ENCODE measurements at regions not wholly inside any gene's neighbourhood (a gene's known extent, or its start where the extent isn't known, plus 50 kb on each side); places are given as distances from the start of the nearest gene placed in this dataset.
"Not testable (repeated sequence)": the region's sequence is repeated elsewhere in the genome, so short reads cannot be mapped to it uniquely, and the experiment has no call there.

- H3K36me3 Mint-ChIP-seq, POLR2A ChIA-PET, H3K27ac Mint-ChIP-seq, H3K27me3 Mint-ChIP-seq, H3K4me3 Mint-ChIP-seq, DNase-seq, ATAC-seq, H3K4me1 Mint-ChIP-seq: not testable (repeated sequence)
- peaks cover 0 to 26% (median 4%) of the 10 kb centered on the region in 9 donors for H3K9me3 Mint-ChIP-seq
Measured at GRCh38 chr6:19256123-19256522, 581.0 kb upstream of the ID4 start.

GRCh38 chr6:19261642-19262041 is 575.5 kb upstream of the ID4 start:
- Mint-ChIP-seq H3K27ac (no peak overlapping the region), H3K36me3 (no peaks in the 10 kb centered on the region), H3K4me1 (no peaks in the 10 kb centered on the region), H3K4me3 (no peak overlapping the region), H3K9me3 (no peaks in the 10 kb centered on the region), H3K27me3 (no peaks in the 10 kb centered on the region)
- no peak for DNase-seq
- ATAC-seq: no peak
- POLR2A ChIA-PET: no interaction called here

GRCh38 chr6:19268117-19268516 is 569.1 kb upstream of the ID4 start:
- Mint-ChIP-seq H3K27me3 (peaks cover 0 to 4% (median 0%) of the 10 kb centered on the region in 5 donors), H3K36me3 (no peaks in the 10 kb centered on the region), H3K27ac (no peak overlapping the region), H3K9me3 (peaks cover 0 to 22% (median 8%) of the 10 kb centered on the region in 9 donors), H3K4me3 (no peak overlapping the region), H3K4me1 (no peaks in the 10 kb centered on the region)
- ATAC-seq: no peak
- POLR2A ChIA-PET: no interaction called here
- no peak for DNase-seq

- no peaks in the 10 kb centered on the region for H3K36me3 Mint-ChIP-seq
Measured at GRCh38 chr6:19268718-19269117, 568.5 kb upstream of the ID4 start.

GRCh38 chr6:19269341-19269898 is 567.8 kb upstream of the ID4 start:
- ATAC-seq: no peak
- Mint-ChIP-seq H3K27me3 (peaks cover 0 to 4% (median 0%) of the 10 kb centered on the region in 5 donors), H3K27ac (no peak overlapping the region), H3K36me3 (no peaks in the 10 kb centered on the region), H3K4me1 (no peaks in the 10 kb centered on the region), H3K9me3 (peaks cover 0 to 28% (median 8%) of the 10 kb centered on the region in 9 donors), H3K4me3 (no peak overlapping the region)
- no peak for DNase-seq
- POLR2A ChIA-PET: no interaction called here

More at GRCh38 chr6:19268718-19269117, 568.5 kb upstream of the ID4 start:
- DNase-seq: no peak
- Mint-ChIP-seq H3K27ac (no peak overlapping the region), H3K27me3 (peaks cover 0 to 4% (median 0%) of the 10 kb centered on the region in 5 donors), H3K4me3 (no peak overlapping the region), H3K4me1 (no peaks in the 10 kb centered on the region), H3K9me3 (peaks cover 0 to 25% (median 8%) of the 10 kb centered on the region in 9 donors)
- POLR2A ChIA-PET: no interaction called here
- ATAC-seq: no peak

GRCh38 chr6:19270616-19271015 is 566.6 kb upstream of the ID4 start:
- DNase-seq (no peak), ATAC-seq (no peak)
- Mint-ChIP-seq H3K9me3 (peaks cover 0 to 28% (median 10%) of the 10 kb centered on the region in 9 donors), H3K4me3 (no peak overlapping the region), H3K4me1 (no peaks in the 10 kb centered on the region), H3K27me3 (peaks cover 0 to 4% (median 0%) of the 10 kb centered on the region in 5 donors), H3K36me3 (no peaks in the 10 kb centered on the region), H3K27ac (no peak overlapping the region)
- POLR2A ChIA-PET: no interaction called here

- H3K27ac Mint-ChIP-seq: no peak overlapping the region
- H3K27me3 Mint-ChIP-seq: no peaks in the 10 kb centered on the region
- H3K36me3 Mint-ChIP-seq: no peaks in the 10 kb centered on the region
- H3K4me1 Mint-ChIP-seq: no peaks in the 10 kb centered on the region
- DNase-seq (no peak), ATAC-seq (no peak)
- H3K4me3 Mint-ChIP-seq: no peak overlapping the region
- peaks cover 0 to 18% (median 8%) of the 10 kb centered on the region in 9 donors for H3K9me3 Mint-ChIP-seq
- POLR2A ChIA-PET: no interaction called here
Measured at GRCh38 chr6:19279273-19279684, 557.9 kb upstream of the ID4 start.

- DNase-seq (no peak), ATAC-seq (no peak)
- no peaks in the 10 kb centered on the region for H3K4me1 Mint-ChIP-seq
- H3K27ac Mint-ChIP-seq: no peak overlapping the region
- peaks cover 0 to 17% (median 0%) of the 10 kb centered on the region in 9 donors for H3K9me3 Mint-ChIP-seq
- no peaks in the 10 kb centered on the region for H3K27me3 Mint-ChIP-seq
- POLR2A ChIA-PET: interaction anchor here (0.5 kb wide), 1 partner anchor 9 kb away, joined by 3 read pairs; no protein-coding TSS in a partner anchor
- H3K4me3 Mint-ChIP-seq: no peak overlapping the region
- H3K36me3 Mint-ChIP-seq: no peaks in the 10 kb centered on the region
Measured at GRCh38 chr6:19287928-19288327, 549.2 kb upstream of the ID4 start.

GRCh38 chr6:19289457-19289856 is 547.7 kb upstream of the ID4 start:
- DNase-seq (no peak), ATAC-seq (no peak)
- no peaks in the 10 kb centered on the region for H3K4me1 Mint-ChIP-seq
- no peak overlapping the region for H3K4me3 Mint-ChIP-seq
- POLR2A ChIA-PET: no interaction called here
- H3K27ac Mint-ChIP-seq: no peak overlapping the region
- no peaks in the 10 kb centered on the region for H3K27me3 Mint-ChIP-seq
- H3K36me3 Mint-ChIP-seq: no peaks in the 10 kb centered on the region
- H3K9me3 Mint-ChIP-seq: peaks cover 0 to 17% (median 0%) of the 10 kb centered on the region in 9 donors

- H3K4me3 Mint-ChIP-seq: no peak overlapping the region
- POLR2A ChIA-PET: no interaction called here
- no peak overlapping the region for H3K27ac Mint-ChIP-seq
Measured at GRCh38 chr6:19297880-19298279, 539.3 kb upstream of the ID4 start.

GRCh38 chr6:19298421-19298820 is 538.7 kb upstream of the ID4 start:
- H3K27me3 Mint-ChIP-seq: no peaks in the 10 kb centered on the region
- no peak overlapping the region for H3K4me3 Mint-ChIP-seq
- peaks cover 0 to 14% (median 4%) of the 10 kb centered on the region in 9 donors for H3K9me3 Mint-ChIP-seq
- DNase-seq: no peak
- ATAC-seq: no peak
- H3K27ac Mint-ChIP-seq: no peak overlapping the region
- H3K36me3 Mint-ChIP-seq: no peaks in the 10 kb centered on the region
- no peaks in the 10 kb centered on the region for H3K4me1 Mint-ChIP-seq
- POLR2A ChIA-PET: no interaction called here

More at GRCh38 chr6:19297880-19298279, 539.3 kb upstream of the ID4 start:
- H3K9me3 Mint-ChIP-seq: peaks cover 0 to 14% (median 4%) of the 10 kb centered on the region in 9 donors
- no peaks in the 10 kb centered on the region for H3K27me3 Mint-ChIP-seq
- DNase-seq (no peak), ATAC-seq (no peak)
- no peaks in the 10 kb centered on the region for H3K4me1 Mint-ChIP-seq
- no peaks in the 10 kb centered on the region for H3K36me3 Mint-ChIP-seq

GRCh38 chr6:19299129-19299528 is 538.0 kb upstream of the ID4 start:
- ATAC-seq: no peak
- Mint-ChIP-seq H3K27me3 (no peaks in the 10 kb centered on the region), H3K27ac (no peak overlapping the region), H3K9me3 (peaks cover 0 to 14% (median 4%) of the 10 kb centered on the region in 9 donors), H3K4me3 (no peak overlapping the region), H3K4me1 (no peaks in the 10 kb centered on the region), H3K36me3 (no peaks in the 10 kb centered on the region)
- DNase-seq: no peak
- POLR2A ChIA-PET: no interaction called here

GRCh38 chr6:19301980-19302379 is 535.2 kb upstream of the ID4 start:
- Mint-ChIP-seq H3K27ac (no peak overlapping the region), H3K4me1 (no peaks in the 10 kb centered on the region), H3K4me3 (no peak overlapping the region), H3K36me3 (peaks cover 0 to 2% (median 0%) of the 10 kb centered on the region in 3 donors), H3K9me3 (peaks cover 0 to 20% (median 5%) of the 10 kb centered on the region in 9 donors), H3K27me3 (no peaks in the 10 kb centered on the region)
- POLR2A ChIA-PET: no interaction called here
- ATAC-seq (no peak), DNase-seq (no peak)

GRCh38 chr6:19303383-19303782 is 533.8 kb upstream of the ID4 start:
- ATAC-seq (no peak), DNase-seq (no peak)
- Mint-ChIP-seq H3K4me3 (no peak overlapping the region), H3K4me1 (no peaks in the 10 kb centered on the region), H3K27ac (no peak overlapping the region), H3K9me3 (peaks cover 0 to 20% (median 5%) of the 10 kb centered on the region in 9 donors), H3K27me3 (no peaks in the 10 kb centered on the region), H3K36me3 (peaks cover 0 to 2% (median 0%) of the 10 kb centered on the region in 3 donors)
- POLR2A ChIA-PET: no interaction called here
